AG10803 (cell line): ENCODE measurements at regions not wholly inside any gene's neighbourhood (a gene's known extent, or its start where the extent isn't known, plus 50 kb on each side); places are given as distances from the start of the nearest gene placed in this dataset.

Experiments
- DNase-seq: peaks from one replicate; pipeline ENCODE4 v3.0.0; 2010; ENCODE audit warnings: low read depth
- H3K4me3 ChIP-seq: 2 replicates; pipeline ENCODE4 v1.5.1; 2011; ENCODE audit warnings: mild to moderate bottlenecking, low read length, control low read depth
- CTCF ChIP-seq: conservative IDR thresholded peaks from 2 replicates; pipeline ENCODE4 v1.5.1; 2011; ENCODE audit warnings: mild to moderate bottlenecking, low read length, control low read depth, inconsistent platforms

DNA sequence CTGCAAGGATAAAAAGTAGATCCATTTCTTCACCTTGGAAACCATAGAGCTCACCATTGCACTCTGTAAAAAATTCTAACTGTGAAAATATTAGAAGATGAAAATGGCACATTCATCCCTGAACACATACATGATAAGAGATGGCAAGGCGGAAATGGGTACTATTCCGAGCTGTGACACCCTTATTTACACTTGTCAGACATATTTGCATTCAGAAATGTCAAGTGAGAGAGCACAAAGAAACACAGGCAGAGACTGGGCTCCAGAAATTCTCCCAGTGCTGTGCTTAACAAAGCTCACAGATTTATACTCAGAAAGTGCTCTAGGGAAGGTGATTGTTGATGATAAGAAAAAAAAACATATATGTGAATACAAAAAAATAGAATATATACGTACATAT, 170.3 kb upstream of the PUM3 start:
- TF ChIP-seq CTCF, result no peak
- no peak for DNase-seq
- no peak overlapping the region for H3K4me3 ChIP-seq

GRCh38 chr9:3012842-3013241, 168.9 kb upstream of the PUM3 start:
- H3K4me3 ChIP-seq, result no peak overlapping the region
- no peak for TF ChIP-seq CTCF
- DNase-seq, result no peak

DNA sequence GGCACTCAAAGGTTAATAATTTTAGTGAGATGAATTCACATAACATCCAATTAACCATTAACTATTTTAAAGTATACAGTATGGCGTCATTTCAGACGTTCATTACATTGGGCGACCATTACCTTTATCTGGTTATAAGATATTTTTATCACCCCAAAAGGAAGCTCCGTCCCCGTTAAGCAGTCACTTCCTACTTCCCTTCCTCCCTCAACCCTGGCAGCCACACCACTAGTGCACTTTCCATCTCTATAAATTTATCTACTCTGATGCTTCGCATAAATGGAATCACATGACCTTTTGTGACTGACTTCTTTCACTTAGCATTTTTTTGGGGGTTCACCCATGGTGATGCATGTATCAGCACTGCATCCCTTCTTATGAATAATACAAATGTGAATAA, 168.3 kb upstream of the PUM3 start:
- DNase-seq, result no peak
- no peak for TF ChIP-seq CTCF
- no peak overlapping the region for H3K4me3 ChIP-seq

DNA sequence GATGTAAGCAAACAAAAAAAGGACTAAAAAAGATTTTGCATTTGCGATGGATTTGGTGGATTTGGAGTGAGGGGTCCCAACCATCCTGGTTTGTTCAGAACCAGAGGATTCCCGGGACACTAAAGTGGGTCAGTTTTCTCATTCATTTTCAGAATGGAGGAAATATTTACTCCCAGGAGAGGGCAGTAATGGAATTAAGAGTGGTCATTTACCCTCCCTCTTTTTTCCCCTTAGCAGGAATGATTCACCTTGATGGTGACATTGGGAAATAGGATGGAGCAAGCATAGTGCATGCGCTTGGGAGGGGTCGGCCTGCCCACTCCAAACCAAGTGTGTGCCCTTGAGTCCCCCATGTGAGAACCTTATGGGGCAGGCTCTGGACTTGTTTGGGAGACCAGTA, 164.2 kb upstream of the PUM3 start:
- no peak for DNase-seq
- no peak overlapping the region for H3K4me3 ChIP-seq
- TF ChIP-seq CTCF, result no peak

GRCh38 chr9:3007326-3007725, 163.4 kb upstream of the PUM3 start:
- H3K4me3 ChIP-seq, result no peak overlapping the region
- TF ChIP-seq CTCF, result no peak
- DNase-seq, result no peak

GRCh38 chr9:3006851-3007250, 163.0 kb upstream of the PUM3 start:
- DNase-seq, result no peak
- no peak overlapping the region for H3K4me3 ChIP-seq
- TF ChIP-seq CTCF, result no peak

DNA sequence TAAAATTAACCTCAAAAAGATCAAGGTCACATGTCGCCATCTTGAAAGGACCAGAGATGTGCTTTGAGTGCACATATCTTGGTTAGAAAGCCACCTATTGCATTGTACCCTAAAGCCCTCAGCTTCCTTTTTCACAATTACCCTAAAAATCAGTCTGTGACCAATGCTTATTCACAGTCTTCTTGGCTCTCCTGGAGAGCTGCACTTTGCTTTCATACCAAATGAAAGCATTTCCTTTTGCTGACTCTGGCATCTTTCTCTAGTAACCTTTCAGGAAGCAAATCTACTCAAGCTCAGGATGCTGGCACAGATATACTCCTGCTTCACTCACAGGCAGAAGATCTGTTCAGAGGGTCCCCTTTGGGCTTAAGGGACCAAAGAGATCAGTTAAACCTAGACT, 160.7 kb upstream of the PUM3 start:
- TF ChIP-seq CTCF, result no peak

More for the DNA sequence above, 160.7 kb upstream of the PUM3 start:
- DNase-seq, result no peak
- no peak overlapping the region for H3K4me3 ChIP-seq
